Spleen (tissue), 7 donors: ENCODE measurements at regions not wholly inside any gene's neighbourhood (a gene's known extent, or its start where the extent isn't known, plus 50 kb on each side); places are given as distances from the start of the nearest gene placed in this dataset.

Experiments used
- POLR2A ChIP-seq, 3 donors: fragments of 450-650 bp; IDR thresholded peaks; one replicate each; pipeline ENCODE4 v1.5.1; 2017; ENCODE audit warnings: antibody characterized with exemption in 3 of 3, mild to moderate bottlenecking in 1 of 3
- TF ChIP-seq, protein P1 (sequence below), 11 experiments: fragments of 200-600 bp in 7 of 11; fragments of 450-650 bp in 4 of 11; sonication (generic) in 4 of 11; IDR thresholded peaks in 8 of 11; conservative IDR thresholded peaks in 3 of 11; 1 replicate in 7 of 11; 2 replicates in 4 of 11; pipeline versions ENCODE4 v1.4.0 to v1.8.0; 2016 to 2021; ENCODE audit warnings: antibody characterized with exemption in 11 of 11, inconsistent platforms in 4 of 11, mild to moderate bottlenecking in 1 of 11
- donor health status: DM: no; HTN: no; CAD: no; lungs with moderate emphysema.
- donor health status: DM: no; HTN: no; CAD: no.
- donor health status: DM: no; HTN: no; CAD: no.

DNA sequence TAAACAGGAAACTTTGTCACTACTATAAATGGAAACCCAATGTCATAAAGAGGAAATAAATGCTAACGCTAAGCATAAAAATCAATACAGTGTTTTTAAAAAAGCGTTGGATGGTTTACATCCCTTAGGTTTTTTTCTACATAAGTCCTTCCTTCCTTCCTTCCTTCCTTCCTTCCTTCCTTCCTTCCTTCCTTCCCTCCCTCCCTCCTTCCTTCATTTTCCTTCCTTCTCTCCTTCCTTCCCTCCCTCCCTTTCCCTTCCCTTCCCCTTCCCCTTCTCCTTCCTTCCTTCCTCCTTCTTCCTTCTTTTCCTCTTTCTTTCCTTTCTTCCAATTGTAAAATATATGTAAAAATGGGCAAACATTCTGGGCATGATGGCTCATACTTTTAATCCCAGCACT is 108.3 kb downstream of the HAPSTR1 start:
- no peak for TF ChIP-seq POLR2A (IDR thresholded peaks at IDR 0.05)
- TF ChIP-seq, protein P1, sequence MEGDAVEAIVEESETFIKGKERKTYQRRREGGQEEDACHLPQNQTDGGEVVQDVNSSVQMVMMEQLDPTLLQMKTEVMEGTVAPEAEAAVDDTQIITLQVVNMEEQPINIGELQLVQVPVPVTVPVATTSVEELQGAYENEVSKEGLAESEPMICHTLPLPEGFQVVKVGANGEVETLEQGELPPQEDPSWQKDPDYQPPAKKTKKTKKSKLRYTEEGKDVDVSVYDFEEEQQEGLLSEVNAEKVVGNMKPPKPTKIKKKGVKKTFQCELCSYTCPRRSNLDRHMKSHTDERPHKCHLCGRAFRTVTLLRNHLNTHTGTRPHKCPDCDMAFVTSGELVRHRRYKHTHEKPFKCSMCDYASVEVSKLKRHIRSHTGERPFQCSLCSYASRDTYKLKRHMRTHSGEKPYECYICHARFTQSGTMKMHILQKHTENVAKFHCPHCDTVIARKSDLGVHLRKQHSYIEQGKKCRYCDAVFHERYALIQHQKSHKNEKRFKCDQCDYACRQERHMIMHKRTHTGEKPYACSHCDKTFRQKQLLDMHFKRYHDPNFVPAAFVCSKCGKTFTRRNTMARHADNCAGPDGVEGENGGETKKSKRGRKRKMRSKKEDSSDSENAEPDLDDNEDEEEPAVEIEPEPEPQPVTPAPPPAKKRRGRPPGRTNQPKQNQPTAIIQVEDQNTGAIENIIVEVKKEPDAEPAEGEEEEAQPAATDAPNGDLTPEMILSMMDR (IDR thresholded peaks at IDR 0.05 in 8 of 11, conservative IDR thresholded peaks at IDR 0.05 in 3 of 11) = no peak
